CD8-positive, alpha-beta memory T cell (primary cell): ENCODE measurements at regions not wholly inside any gene's neighbourhood (a gene's known extent, or its start where the extent isn't known, plus 50 kb on each side); places are given as distances from the start of the nearest gene placed in this dataset.

Experiments used
- CTCF ChIA-PET: fragments of 350-600 bp; sonication (Branson Sonifier 250); formaldehyde crosslinking; loops from one replicate; lab custom pipeline; 2021; ENCODE audit warnings: antibody characterized with exemption; lab: Charles Lee
- POLR2A ChIA-PET: fragments of 350-600 bp; sonication (Branson Sonifier 250); formaldehyde crosslinking; loops from one replicate; lab custom pipeline; 2021; ENCODE audit warnings: antibody characterized with exemption; lab: Charles Lee
- DNase-seq, 5 donors: peaks; one replicate each; pipeline versions ENCODE4 v3.0.0 to v3.0.0-alpha.2; 2020 to 2022; ENCODE audit warnings: mixed read lengths in 1 of 5
- H3K27ac ChIP-seq: one replicate; pipeline ENCODE4 v1.7.0; 2013; ENCODE audit warnings: low read depth, mild to moderate bottlenecking, low read length, moderate library complexity
- H3K27me3 ChIP-seq: 2 replicates; pipeline ENCODE4 v1.7.0; 2013; ENCODE audit warnings: low read length, mild to moderate bottlenecking; ENCODE audit not compliant: insufficient read depth, poor library complexity, severe bottlenecking
- H3K36me3 ChIP-seq: 2 replicates; pipeline ENCODE4 v1.7.0; 2013; ENCODE audit warnings: mild to moderate bottlenecking, low read length, moderate library complexity; ENCODE audit not compliant: insufficient read depth
- H3K4me1 ChIP-seq: 2 replicates; pipeline ENCODE4 v1.7.0; 2013; ENCODE audit warnings: mild to moderate bottlenecking, low read length, moderate library complexity; ENCODE audit not compliant: insufficient read depth
- H3K4me3 ChIP-seq: 2 replicates; pipeline ENCODE4 v1.7.0; 2013; ENCODE audit warnings: mild to moderate bottlenecking, low read length
- H3K9me3 ChIP-seq: 2 replicates; pipeline ENCODE4 v1.7.0; 2013; ENCODE audit warnings: mild to moderate bottlenecking, low read length
- H3K27ac Mint-ChIP-seq, 8 donors: one replicate each; pipeline ENCODE4 v1.8.0; 2020 to 2021; ENCODE audit warnings: mixed read lengths in 8 of 8, mild to moderate bottlenecking in 6 of 8, inconsistent platforms in 3 of 8, moderate library complexity in 3 of 8
- H3K27me3 Mint-ChIP-seq, 2 donors: one replicate each; pipeline ENCODE4 v1.8.0; 2020 to 2021; ENCODE audit warnings: mixed read lengths in 2 of 2, mild to moderate bottlenecking in 1 of 2, moderate library complexity in 1 of 2
- H3K36me3 Mint-ChIP-seq, 3 donors: one replicate each; pipeline ENCODE4 v1.8.0; 2020 to 2021; ENCODE audit warnings: mixed read lengths in 3 of 3, inconsistent platforms in 1 of 3, mild to moderate bottlenecking in 1 of 3
- H3K4me1 Mint-ChIP-seq, 3 donors: one replicate each; pipeline ENCODE4 v1.8.0; 2020 to 2021; ENCODE audit warnings: mixed read lengths in 3 of 3, inconsistent platforms in 1 of 3, mild to moderate bottlenecking in 1 of 3
- H3K4me3 Mint-ChIP-seq, 7 donors: one replicate each; pipeline ENCODE4 v1.8.0; 2020 to 2021; ENCODE audit warnings: mixed read lengths in 7 of 7, mild to moderate bottlenecking in 6 of 7, moderate library complexity in 4 of 7, inconsistent platforms in 2 of 7
- H3K9me3 Mint-ChIP-seq, 5 donors: one replicate each; pipeline ENCODE4 v1.8.0; 2020 to 2022; ENCODE audit warnings: mixed read lengths in 5 of 5, mild to moderate bottlenecking in 3 of 5, moderate library complexity in 2 of 5, inconsistent platforms in 1 of 5

GRCh38 chr4:108567831-108568230 lies 52.5 kb upstream of the RPL34 start:
- CTCF ChIA-PET: interaction anchor here (1.5 kb wide), 1 partner anchor 549 kb away, joined by 5 read pairs; no protein-coding TSS in a partner anchor

DNA sequence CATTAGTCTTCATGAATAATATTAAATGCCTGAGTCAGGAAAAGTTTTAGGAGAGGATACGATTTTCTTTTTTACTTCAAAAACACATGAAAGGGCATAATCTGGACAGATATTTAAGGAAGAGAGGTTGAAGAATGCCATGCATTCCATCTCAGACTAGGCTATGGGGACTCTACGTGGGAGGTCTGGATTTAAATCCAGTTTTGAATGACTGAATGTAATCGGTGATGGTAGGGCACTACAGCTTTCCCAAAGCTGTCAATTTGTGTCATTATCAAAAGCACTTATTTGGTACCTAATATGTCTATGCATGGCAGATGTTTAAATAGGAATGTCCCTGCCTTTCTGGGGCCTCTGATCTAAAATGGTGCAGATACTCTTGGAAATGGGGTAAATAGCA lies 59.3 kb upstream of the RPL34 start:
- Histone ChIP-seq H3K4me3 (no peak overlapping the region), H3K9me3 (no peaks in the 10 kb centered on the region), H3K27me3 (no peaks in the 10 kb centered on the region), H3K27ac (no peak overlapping the region), H3K4me1 (no peaks in the 10 kb centered on the region), H3K36me3 (no peaks in the 10 kb centered on the region)
- Mint-ChIP-seq H3K9me3 (no peaks in the 10 kb centered on the region), H3K4me1 (no peaks in the 10 kb centered on the region), H3K27me3 (peaks cover 0 to 2% of the 10 kb centered on the region in 2 donors), H3K4me3 (no peak overlapping the region), H3K27ac (no peak overlapping the region), H3K36me3 (no peaks in the 10 kb centered on the region)
- ChIA-PET CTCF (no interaction called here), POLR2A (no interaction called here)
- no peak for DNase-seq

More at GRCh38 chr4:108567831-108568230, 52.5 kb upstream of the RPL34 start:
- H3K4me1 Mint-ChIP-seq: peaks cover 3 to 6% (median 4%) of the 10 kb centered on the region in 3 donors
- Histone ChIP-seq H3K27ac (no peak overlapping the region), H3K4me1 (peaks cover 6% of the 10 kb centered on the region), H3K9me3 (no peaks in the 10 kb centered on the region), H3K36me3 (no peaks in the 10 kb centered on the region), H3K4me3 (no peak overlapping the region), H3K27me3 (no peaks in the 10 kb centered on the region)
- no peak for DNase-seq
- H3K4me3 Mint-ChIP-seq: no peak overlapping the region
- POLR2A ChIA-PET: no interaction called here
- peaks cover 2 to 5% of the 10 kb centered on the region in 2 donors for H3K27me3 Mint-ChIP-seq
- H3K36me3 Mint-ChIP-seq: peaks cover 0 to 2% (median 0%) of the 10 kb centered on the region in 3 donors
- no peak overlapping the region for H3K27ac Mint-ChIP-seq
- no peaks in the 10 kb centered on the region for H3K9me3 Mint-ChIP-seq

DNA sequence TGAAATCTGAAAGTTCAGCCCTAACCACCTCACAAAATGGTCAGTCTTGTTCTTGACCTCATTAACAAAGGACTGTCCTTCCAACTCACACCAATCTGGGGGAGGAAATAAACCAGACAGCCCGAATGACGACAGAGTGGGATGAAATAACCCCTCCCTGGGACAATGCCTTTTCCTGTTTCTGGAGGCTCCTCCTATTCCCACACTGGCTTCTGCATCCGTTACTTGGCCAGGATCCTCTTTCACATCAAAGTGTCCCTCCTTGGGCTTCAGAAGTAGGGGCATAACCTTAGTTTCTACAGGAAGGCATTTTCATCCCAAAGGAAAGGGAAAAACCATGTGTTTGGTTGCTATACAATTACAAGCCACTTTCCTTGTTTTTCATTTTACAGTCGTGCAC lies 59.8 kb upstream of the RPL34 start:
- H3K4me3 ChIP-seq: no peak overlapping the region
- CTCF ChIA-PET: no interaction called here

GRCh38 chr4:108559911-108560310 lies 60.5 kb upstream of the RPL34 start:
- no peak for DNase-seq
- Mint-ChIP-seq H3K4me3 (no peak overlapping the region), H3K27me3 (no peaks in the 10 kb centered on the region), H3K27ac (no peak overlapping the region), H3K4me1 (no peaks in the 10 kb centered on the region), H3K9me3 (no peaks in the 10 kb centered on the region), H3K36me3 (no peaks in the 10 kb centered on the region)
- H3K36me3 ChIP-seq: no peaks in the 10 kb centered on the region
- H3K27ac ChIP-seq: no peak overlapping the region
- H3K9me3 ChIP-seq: no peaks in the 10 kb centered on the region
- H3K4me1 ChIP-seq: no peaks in the 10 kb centered on the region
- ChIA-PET CTCF (interaction anchor here (0.7 kb wide), 1 partner anchor 53 kb away, joined by 3 read pairs; no protein-coding TSS in a partner anchor), POLR2A (no interaction called here)
- H3K4me3 ChIP-seq: no peak overlapping the region
- H3K27me3 ChIP-seq: no peaks in the 10 kb centered on the region

More for the DNA sequence above, 59.8 kb upstream of the RPL34 start:
- Histone ChIP-seq H3K9me3 (no peaks in the 10 kb centered on the region), H3K36me3 (no peaks in the 10 kb centered on the region), H3K4me1 (no peaks in the 10 kb centered on the region), H3K27me3 (no peaks in the 10 kb centered on the region), H3K27ac (no peak overlapping the region)
- DNase-seq: no peak
- Mint-ChIP-seq H3K9me3 (no peaks in the 10 kb centered on the region), H3K4me3 (no peak overlapping the region), H3K36me3 (no peaks in the 10 kb centered on the region), H3K27ac (no peak overlapping the region), H3K4me1 (no peaks in the 10 kb centered on the region), H3K27me3 (peaks cover 0 to 2% of the 10 kb centered on the region in 2 donors)
- POLR2A ChIA-PET: no interaction called here

GRCh38 chr4:108559068-108559793 lies 61.1 kb upstream of the RPL34 start:
- ChIA-PET POLR2A (no interaction called here), CTCF (interaction anchor here (0.7 kb wide), 1 partner anchor 54 kb away, joined by 3 read pairs; no protein-coding TSS in a partner anchor)
- Histone ChIP-seq H3K36me3 (no peaks in the 10 kb centered on the region), H3K27me3 (no peaks in the 10 kb centered on the region), H3K4me1 (no peaks in the 10 kb centered on the region), H3K4me3 (no peak overlapping the region), H3K9me3 (no peaks in the 10 kb centered on the region), H3K27ac (no peak overlapping the region)
- H3K4me1 Mint-ChIP-seq: no peaks in the 10 kb centered on the region
- no peak for DNase-seq
- peak overlapping the region in 1 of 8 donors; percentile 9 for H3K27ac Mint-ChIP-seq
- no peaks in the 10 kb centered on the region for H3K27me3 Mint-ChIP-seq
- H3K4me3 Mint-ChIP-seq: no peak overlapping the region
- no peaks in the 10 kb centered on the region for H3K36me3 Mint-ChIP-seq
- H3K9me3 Mint-ChIP-seq: no peaks in the 10 kb centered on the region

- no peaks in the 10 kb centered on the region for H3K4me1 Mint-ChIP-seq
- CTCF ChIA-PET: no interaction called here
Measured at GRCh38 chr4:108556588-108557200, 63.7 kb upstream of the RPL34 start.

GRCh38 chr4:108556166-108556565 lies 64.2 kb upstream of the RPL34 start:
- Mint-ChIP-seq H3K27me3 (no peaks in the 10 kb centered on the region), H3K27ac (no peak overlapping the region), H3K4me3 (no peak overlapping the region), H3K36me3 (peaks cover 0 to 16% (median 0%) of the 10 kb centered on the region in 3 donors), H3K9me3 (no peaks in the 10 kb centered on the region), H3K4me1 (no peaks in the 10 kb centered on the region)
- Histone ChIP-seq H3K9me3 (no peaks in the 10 kb centered on the region), H3K27me3 (no peaks in the 10 kb centered on the region), H3K4me1 (no peaks in the 10 kb centered on the region), H3K27ac (no peak overlapping the region), H3K4me3 (no peak overlapping the region), H3K36me3 (no peaks in the 10 kb centered on the region)
- ChIA-PET CTCF (no interaction called here), POLR2A (no interaction called here)
- DNase-seq: no peak

More at GRCh38 chr4:108556588-108557200, 63.7 kb upstream of the RPL34 start:
- Mint-ChIP-seq H3K36me3 (peaks cover 0 to 12% (median 0%) of the 10 kb centered on the region in 3 donors), H3K27me3 (no peaks in the 10 kb centered on the region), H3K27ac (no peak overlapping the region), H3K4me3 (no peak overlapping the region), H3K9me3 (no peaks in the 10 kb centered on the region)
- H3K27me3 ChIP-seq: no peaks in the 10 kb centered on the region
- no peaks in the 10 kb centered on the region for H3K4me1 ChIP-seq
- no peaks in the 10 kb centered on the region for H3K36me3 ChIP-seq
- DNase-seq: no peak
- H3K9me3 ChIP-seq: no peaks in the 10 kb centered on the region
- no peak overlapping the region for H3K27ac ChIP-seq
- no peak overlapping the region for H3K4me3 ChIP-seq
- POLR2A ChIA-PET: no interaction called here

- H3K27ac Mint-ChIP-seq: no peak overlapping the region
- ChIA-PET CTCF (interaction anchor here (1.0 kb wide), 1 partner anchor 17 kb away, joined by 7 read pairs; no protein-coding TSS in a partner anchor), POLR2A (no interaction called here)
- H3K36me3 Mint-ChIP-seq: peaks cover 0 to 19% (median 0%) of the 10 kb centered on the region in 3 donors
- H3K36me3 ChIP-seq: no peaks in the 10 kb centered on the region
- no peak overlapping the region for H3K4me3 ChIP-seq
- no peaks in the 10 kb centered on the region for H3K9me3 ChIP-seq
- H3K9me3 Mint-ChIP-seq: peaks cover 0 to 3% (median 0%) of the 10 kb centered on the region in 5 donors
- no peak overlapping the region for H3K4me3 Mint-ChIP-seq
- H3K4me1 ChIP-seq: no peaks in the 10 kb centered on the region
- H3K27me3 ChIP-seq: no peaks in the 10 kb centered on the region
- no peak for DNase-seq
- no peak overlapping the region for H3K27ac ChIP-seq
- no peaks in the 10 kb centered on the region for H3K4me1 Mint-ChIP-seq
- no peaks in the 10 kb centered on the region for H3K27me3 Mint-ChIP-seq
Measured at GRCh38 chr4:108555701-108556100, 64.7 kb upstream of the RPL34 start.
